ENCODE measurements at regions not wholly inside any gene's neighbourhood (a gene's known extent, or its start where the extent isn't known, plus 50 kb on each side); places are given as distances from the start of the nearest gene placed in this dataset.

DNA sequence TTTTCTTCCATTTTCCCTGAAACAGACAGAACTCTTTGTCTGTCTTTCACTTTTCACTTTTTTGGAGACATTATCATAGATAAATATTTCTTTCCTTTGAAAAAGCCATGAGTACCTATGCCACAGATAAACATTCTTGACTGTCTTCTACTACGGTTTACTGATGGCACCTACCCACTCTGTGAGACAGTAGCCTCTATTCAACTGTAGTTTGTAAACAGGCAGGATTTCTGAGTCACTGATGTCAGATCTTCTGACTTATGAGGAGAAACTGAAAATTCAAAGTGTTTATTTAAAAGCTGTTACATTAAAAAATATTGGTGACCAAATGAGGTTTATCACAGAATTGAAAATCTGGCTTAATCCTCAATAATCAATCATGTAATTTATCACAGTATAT is 658.4 kb downstream of the TOX3 start:
- no peak for DNase-seq

DNA sequence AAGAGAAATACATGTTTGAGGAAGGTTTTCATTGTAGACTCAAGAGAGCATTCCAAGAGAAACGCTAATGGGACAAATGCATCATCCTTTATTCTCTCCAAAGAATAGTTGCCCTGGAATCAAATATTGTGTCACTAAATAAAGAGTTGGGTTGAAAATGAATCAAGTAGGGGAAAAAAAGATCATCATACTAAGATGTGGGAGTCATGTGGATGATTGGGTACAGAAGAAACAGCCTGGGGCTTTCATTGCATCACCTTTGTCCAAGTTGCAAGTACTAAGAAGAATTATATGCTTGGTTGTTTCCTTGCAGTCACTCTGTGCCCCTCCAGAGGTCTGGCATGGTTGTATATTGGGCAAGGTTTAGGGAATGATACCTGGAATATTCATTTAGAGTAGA is 658.9 kb downstream of the TOX3 start:
- no peak for DNase-seq

DNA sequence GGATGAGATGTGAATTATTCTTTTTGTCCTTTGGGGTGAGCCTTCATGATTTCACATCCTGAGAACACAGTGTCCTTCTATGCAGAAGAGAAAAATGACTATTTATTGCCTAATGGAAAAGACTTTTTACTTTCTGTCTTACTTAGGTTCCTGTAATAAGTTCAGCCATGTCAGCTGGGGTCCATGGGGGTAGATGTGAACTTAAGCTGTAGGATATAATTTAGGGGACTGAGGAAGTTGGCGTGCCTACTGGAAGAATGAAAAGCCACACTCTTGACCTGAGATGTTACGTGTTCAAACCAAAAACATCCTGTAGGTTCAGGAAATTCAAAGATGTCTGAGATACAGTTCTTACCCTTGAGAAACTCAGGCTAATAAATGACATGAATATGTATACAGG is 660.5 kb downstream of the TOX3 start:
- DNase-seq: no peak

DNA sequence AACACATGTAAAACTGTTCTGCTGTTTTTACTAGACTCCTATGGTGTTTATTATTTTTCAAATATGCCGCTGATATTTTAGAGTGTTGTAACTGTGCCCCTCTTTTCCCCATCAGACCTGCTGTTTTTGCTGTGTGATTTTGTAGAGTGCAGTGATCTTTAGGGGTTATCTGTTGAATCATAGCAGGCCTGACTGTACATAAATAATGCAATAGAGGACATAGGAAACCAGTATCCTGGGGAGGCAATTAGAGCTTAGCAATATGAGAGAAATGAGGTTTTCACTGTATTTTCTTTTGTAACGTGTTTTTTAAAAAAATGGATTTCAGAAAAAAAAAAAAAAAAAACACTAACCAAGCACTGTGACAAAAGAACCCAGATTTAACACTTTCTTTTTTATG is 662.2 kb downstream of the TOX3 start:
- no peak for DNase-seq

DNA sequence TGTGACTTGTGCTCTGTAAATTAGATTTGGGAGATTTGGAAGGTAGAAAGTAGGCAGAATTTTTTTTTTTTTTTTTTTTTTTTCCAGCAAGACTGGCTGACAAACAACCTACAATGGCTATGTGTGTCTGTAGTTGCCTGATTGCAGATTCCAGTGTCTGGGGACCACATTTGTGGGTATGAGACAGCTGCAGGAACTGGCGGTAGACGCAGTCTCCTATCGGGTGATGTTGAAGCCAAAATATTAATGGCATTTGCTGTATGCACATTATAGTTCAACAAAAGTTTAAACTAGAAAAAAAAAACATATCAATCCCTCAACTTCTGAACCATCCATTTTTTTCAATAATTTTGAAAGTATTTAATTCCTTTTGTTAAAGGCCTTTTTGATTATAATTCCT is 665.2 kb downstream of the TOX3 start:
- DNase-seq: no peak

DNA sequence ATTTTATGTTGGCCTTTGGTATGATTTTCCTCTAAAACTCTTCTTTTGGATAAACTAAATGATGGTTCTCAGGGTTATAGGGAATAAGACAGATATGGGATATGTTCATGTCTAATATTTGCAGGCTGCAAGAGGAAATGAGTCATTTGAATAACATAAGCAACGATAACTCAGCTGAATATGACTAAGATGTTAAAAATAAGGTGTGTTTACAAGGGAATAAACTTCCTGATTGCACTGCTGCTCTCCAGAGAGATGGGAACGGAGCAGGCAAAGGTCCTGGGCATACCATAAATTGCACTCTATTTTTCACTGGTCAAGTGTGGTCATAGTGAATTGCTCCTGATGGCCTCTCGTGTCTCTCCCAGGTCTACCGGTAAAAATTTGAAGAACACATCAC is 666.2 kb downstream of the TOX3 start:
- DNase-seq: no peak

DNA sequence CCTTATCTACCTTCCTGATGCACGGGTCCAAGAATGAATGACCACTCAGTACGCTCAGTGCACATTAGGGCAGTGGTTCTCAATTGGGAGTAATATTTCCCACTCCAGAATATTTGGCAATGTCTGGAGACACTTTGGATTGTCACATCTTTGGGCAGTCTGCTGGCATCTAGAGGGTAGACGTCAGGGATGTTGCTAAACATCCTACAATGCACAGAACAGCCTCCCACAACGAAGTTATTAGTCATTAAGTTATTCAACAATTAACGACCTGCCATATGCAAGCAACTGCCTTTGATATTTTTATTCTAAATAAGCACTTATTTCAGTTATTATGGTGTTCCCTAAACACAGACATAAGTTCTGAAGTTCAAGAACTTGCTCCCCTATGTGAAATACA is 669.3 kb downstream of the TOX3 start:
- no peak for DNase-seq

DNA sequence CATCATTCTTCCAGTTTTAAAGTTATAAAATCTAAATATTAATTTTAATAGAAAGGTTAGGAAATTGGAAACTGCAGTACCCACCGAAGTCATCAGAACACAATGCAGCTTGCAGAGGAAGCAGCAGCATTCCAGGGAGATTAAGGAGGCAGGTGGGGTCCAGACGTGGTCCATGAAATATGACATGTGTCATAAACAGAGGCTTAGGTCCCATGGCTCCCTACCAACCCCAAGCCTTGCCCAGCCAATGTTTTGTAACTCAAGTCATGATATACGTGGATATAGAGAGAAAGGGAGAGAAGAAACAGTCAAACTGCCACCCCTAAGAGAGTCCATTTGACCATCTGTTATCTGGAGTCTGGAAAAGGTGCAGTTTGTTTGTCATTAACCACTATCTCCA is 670.0 kb downstream of the TOX3 start:
- DNase-seq: no peak

DNA sequence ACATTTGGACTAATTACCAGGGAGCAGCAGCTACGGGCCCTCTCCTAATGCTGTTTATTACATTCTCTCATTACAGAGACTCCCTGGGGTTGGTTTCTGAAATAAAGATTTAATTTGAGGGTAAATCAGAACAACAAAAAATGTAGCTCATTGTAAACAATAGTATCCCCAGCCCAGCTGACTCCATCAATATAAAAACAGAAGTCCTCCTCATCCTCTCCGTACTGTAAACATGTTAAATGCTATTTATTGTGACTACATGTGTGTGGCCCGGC is 670.4 kb downstream of the TOX3 start:
- no peak for DNase-seq

DNA sequence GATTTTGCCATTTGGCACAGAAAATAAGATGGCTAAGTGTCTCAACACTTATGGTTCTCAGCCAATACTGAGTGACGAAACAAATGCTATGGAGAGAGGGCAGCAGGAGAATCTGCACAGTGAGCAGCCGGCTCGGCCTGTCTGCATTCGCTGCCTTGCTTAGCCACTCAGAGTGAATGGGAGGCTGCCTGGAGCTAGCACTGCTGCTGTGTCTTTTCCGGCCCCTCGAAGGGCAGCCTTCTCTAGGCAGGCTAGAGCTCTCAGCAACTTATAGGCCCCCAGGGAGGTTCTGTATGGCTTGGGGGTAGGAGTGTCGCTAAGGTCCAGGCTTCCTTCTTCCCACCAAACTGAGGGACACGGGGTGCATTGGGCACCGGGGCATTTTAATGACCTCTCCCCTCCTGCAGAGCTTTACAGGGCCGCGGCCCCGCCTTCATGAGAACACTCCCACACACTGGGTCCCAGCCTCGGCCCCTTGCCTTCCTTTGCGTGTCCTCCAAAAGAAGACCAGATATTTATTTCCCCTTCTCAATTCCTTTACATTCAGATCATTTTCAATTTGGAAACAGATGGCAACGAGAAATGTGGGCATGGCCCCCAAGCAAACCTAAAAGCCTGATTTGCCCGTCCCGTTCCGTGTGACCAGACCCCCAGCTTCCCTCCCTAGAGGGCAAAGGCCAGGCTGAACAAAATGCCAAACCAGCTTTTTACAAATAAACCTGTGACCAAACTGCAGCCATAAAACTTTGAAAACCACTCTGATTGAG is 670.9 kb downstream of the TOX3 start:
- no peak for DNase-seq

DNA sequence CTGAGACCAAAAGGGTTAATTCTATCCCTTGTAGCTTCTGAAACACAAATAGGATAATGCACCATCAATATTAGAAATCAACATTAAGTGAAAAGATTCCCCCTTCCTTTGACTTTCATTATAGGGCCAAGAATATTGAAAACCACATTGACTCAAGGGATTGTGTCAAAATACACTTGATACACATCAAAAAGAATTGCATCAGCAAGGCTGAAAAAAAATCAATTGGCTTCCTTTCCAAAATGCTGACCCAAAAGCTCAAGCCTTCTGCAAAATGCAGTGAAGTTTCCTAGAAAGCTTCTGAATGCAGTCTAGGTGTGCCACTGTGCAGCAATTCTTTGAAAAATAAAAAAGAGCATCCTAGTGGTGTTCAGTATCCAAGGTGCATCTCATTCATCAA is 674.4 kb downstream of the TOX3 start:
- no peak for DNase-seq

DNA sequence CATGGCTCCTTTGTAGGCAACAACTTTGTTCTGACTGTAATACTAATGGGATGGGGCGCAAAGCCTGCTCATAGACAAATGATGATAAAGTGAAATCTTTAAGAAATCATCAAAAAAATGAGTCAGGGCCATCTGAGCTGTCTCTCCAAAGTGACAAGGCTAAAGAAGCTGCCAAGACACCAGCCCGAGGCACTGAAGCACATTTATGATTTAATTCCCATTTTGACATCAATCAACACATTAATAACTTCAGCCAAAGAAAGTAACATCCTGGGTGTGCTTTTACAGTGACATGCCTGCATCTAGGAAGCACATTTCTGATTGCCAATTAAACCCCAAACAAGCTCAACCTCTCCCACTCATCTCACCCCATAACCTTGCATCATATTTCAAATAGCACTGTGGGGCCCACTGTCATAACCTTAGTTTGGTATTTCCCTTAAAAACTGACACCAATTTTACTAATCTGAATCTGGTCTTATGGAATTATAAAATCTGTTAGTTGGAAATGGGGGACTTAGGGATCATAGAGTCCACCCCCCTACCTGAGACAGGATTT is 676.6 kb downstream of the TOX3 start:
- no peak for DNase-seq

DNA sequence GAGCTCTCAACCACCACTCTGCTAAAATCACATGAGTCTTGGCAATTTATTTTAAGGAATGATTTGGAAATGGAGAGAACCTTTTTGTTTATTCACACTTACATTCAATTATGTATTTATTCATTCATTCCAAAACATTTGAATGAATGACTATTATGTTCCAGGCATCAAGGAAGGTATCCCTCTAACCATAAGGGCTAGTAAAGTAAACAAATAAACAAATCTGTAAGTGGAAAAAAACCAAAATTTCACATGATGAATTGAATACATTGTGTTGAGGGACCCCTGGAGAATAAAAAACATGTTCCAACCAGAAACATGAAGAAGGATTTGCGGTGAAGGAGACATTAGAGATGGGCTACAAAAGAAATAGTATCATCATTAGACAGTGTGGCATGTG is 677.8 kb downstream of the TOX3 start:
- DNase-seq: no peak

DNA sequence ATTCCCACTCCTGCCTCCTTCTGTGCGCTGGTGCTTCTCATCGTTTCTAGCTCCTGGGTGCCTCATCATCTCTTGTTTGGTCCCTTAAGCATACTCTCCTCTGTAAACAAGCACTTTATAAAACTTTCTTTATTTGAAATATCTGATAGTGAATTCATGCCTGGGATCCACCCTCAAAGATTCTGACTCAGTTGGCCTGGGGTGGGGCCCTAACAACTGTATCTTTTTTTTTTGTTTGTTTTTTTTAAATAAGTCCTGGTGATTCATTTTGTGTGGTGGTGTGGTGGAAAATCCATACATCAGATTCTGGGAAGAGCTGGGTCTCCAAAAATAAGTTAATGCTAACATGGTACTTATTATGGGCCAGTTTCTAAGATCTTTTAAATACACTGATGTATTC is 678.3 kb downstream of the TOX3 start:
- DNase-seq: no peak

DNA sequence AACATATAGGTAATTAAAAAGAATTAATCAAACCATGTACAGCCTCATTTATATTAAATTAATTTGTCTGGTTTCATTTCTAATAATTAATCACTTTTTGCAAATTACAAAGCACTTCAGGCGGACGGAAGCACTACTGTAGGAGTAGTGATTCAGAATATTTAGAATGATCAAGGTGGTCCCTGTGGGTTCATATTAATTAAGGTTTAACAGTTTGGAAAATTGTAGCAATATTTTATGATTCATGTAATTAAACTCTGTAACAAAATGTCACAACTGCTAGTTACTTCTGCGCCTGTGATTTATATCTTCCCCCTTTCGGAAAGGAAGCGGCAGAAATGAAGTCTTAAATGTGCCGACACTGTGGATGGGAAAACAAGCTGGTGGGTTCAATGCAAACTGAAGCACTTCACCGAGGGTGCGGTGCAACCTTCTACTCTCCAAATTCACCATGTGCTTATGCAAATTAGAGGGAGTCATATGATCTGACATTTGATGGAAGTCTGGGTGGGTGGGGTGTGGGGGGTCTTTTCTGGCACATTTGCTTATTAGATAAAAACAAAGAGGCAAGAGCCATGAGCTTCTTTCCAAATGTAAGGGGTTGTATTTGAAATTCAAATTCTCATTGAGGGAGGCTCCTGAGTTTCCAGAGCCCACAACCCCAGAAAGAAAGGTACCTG is 679.4 kb downstream of the TOX3 start:
- DNase-seq: no peak

DNA sequence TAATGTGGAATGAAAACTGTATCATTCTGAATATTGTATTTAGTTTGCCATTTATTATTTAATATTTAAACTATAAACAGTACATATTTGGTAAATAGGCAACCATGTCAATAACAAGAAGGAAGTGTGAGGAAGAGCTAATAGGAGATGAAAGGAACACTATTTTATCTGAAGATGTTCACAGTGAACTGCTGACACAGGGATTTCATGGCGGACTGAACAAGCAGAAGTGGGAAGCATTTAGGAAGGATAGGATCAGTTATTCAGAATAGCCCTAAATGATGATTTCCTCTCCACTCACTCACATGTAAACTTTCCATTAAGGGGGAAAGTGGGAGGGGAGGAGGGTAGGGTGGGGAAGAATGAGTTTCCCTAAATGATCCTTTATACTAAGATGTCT is 682.4 kb downstream of the TOX3 start:
- DNase-seq: no peak

DNA sequence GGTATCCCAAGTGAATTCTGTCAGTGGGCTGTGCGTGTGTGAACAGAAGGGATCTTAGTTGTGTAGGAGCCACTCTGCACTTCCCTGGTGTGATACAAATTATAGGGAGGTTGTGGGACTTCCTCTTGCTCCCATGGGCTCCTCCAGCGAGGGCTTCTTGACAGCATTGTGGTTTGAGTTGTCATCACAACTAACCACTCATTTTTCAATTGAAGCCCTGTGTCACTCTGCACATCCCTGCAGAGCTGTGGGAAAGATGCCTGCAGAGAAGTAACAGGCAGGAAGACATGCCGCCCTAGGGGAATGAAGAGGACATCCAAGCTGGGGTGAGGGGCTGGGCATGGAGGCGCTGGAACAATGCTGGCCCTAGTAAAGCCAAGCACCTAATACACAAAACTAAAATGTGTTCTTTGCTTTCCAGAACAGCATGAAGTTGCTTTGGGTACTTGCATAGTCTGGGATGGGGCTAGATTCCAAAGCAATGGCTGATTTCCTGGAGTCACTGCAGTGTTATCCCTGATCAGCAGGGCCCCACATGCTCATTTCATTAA is 692.5 kb downstream of the TOX3 start:
- DNase-seq: no peak

DNA sequence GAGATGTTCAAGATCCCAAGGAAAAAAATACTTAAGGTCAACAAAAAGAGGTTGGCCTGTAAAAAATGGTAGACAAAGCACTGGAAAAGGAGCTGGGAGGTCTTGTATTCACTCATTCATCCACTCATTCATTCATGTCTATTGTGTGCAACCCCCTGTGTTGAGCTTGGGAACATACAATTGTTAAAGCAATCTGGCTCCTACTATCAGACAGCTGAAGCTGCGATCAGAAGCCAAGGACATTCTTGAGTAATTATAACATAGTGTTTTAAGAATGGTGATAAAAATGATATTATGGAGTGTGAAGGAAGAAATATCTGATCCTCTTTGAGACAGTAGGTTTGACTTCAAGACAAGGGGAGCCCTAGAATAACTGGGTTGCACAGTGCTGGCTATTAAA is 693.4 kb downstream of the TOX3 start:
- DNase-seq: no peak

DNA sequence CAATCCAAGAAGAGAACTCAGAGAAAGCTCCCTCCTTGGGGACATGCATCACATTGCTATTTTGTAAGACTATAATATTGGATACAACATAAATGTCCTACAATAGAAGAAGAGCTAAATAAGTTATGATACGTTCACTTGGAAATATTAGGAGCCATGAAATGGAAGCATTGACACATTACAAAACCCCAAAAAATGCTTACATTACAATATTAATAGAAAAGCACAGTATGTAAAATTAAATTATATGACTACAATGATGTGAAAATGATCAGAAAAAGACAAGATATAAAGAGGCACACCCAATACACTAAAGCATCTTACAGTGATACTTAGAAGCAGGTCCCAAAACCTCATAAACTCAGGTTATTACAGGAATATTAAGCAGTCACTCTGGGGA is 694.1 kb downstream of the TOX3 start:
- DNase-seq: no peak

DNA sequence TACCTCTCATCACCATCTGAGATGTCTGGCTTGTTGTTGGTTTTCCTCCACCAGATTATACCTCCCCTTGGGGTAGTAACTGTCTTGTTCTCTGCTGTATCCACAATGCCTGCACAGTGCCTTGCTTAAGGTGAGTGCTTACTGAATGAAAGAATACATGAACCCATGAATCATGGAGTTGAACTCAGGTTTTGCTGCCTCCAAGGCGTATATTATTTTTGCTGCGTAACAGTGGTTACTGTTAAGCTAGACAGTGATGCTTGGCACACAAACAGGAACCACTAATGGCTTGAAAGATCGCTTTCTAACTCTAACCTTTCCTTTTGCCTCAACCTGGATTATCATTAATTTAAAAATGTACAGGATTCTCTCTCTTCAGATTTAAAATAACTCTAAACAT is 695.8 kb downstream of the TOX3 start:
- no peak for DNase-seq

DNA sequence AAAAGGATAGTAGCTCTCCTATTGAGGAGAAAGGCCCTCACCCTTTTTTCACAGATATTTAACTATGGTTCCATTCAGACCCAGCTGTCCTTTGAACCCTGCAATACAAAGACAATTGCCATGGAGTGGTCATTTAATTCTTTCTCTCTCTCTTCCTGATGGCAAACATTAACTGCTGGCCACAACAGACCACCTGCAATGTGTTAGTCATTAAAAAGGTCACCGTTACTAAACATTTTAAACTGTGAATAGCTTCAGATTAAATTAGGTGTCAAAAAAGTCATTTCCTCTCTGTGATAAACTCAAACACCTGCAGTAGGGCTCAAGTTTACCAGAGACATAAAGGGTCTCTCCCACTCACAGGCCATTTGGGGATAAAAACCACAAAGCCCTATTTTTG is 697.2 kb downstream of the TOX3 start:
- DNase-seq: no peak

DNA sequence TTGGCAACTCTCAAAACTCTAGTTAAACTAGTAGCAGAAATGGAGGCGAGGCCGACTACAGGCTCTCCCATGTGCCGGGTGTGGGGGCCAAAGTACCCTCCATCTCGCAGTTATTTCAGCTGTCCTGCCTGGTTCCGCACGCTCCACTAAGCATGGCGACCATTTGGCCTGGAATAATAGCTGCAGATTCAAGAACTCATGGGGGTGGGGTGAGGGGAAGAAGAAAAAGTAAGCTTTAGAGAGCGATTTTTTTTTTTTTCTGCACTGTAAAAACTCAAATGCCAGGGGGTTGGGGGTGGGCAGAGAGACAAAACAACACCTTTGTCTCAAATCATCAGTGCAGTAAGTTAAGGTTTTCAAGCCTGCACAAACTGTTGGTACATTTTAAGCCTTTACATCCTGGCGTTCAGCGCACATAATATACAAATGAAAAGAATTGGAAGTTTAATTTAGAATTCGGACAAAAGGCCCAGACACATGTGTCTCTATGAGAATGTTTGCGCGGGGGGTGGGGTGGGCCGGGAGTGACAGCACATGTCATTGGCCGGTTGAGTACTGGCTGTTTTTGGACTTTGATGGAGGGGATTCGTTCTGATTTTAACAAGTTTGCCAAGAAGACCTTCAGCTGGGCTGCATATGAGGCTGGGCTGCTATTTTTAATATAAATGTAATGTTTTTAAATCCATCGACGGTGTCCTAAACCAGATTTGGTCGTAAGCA is 694.7 kb upstream of the SALL1 start:
- DNase-seq: no peak

DNA sequence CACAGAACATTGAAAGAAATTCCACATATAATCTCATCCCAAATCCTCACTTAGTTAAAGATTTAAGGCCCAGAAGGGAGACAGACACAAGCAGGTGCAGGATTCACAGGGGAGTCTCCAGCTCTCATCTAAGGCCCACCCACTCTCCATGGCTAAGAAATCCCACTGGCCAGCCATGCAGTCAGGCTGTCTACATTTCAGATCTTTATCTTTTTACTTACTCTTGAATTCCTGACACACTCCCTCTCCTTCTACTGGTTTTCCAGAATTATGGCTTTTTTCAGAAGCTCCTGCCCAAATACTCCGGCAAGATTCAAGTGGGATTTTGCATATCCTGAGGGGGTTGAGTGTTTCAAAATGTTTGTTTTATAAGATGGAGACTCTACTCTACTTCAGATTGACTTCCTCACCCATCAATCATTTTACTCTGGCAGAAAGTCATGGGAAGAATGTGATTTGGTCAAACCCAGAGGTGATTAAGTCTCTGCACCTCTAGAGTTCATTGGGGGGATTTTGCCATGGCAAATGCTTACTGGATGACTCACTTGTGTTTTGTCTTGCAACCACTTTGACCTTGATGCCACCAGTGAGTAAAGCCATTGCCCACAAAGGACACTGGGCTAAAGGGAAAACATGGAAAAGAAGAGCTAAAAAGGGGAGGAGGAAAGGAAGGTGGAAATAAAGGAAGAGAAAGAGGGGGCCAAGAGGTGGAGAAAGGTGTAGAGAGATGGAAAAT is 688.8 kb upstream of the SALL1 start:
- no peak for DNase-seq

Measured in NCI-H2029 (cell line).